Hepatocyte (in vitro differentiated cells): ENCODE measurements at regions not wholly inside any gene's neighbourhood (a gene's known extent, or its start where the extent isn't known, plus 50 kb on each side); places are given as distances from the start of the nearest gene placed in this dataset.

Experiments
- EZH2phosphoT487 ChIP-seq: fragments of 200-600 bp; sonication (generic); IDR thresholded peaks from one replicate; pipeline ENCODE4 v1.6.1; 2018; ENCODE audit warnings: antibody characterized with exemption, mild to moderate bottlenecking, low read depth, moderate library complexity; ENCODE audit not compliant: unreplicated experiment, severe bottlenecking
- TF ChIP-seq, protein P1 (sequence below): fragments of 200-600 bp; sonication (generic); IDR thresholded peaks from 2 replicates; pipeline ENCODE4 v1.5.1; 2016; ENCODE audit warnings: antibody characterized with exemption, mild to moderate bottlenecking; ENCODE audit not compliant: poor library complexity

DNA sequence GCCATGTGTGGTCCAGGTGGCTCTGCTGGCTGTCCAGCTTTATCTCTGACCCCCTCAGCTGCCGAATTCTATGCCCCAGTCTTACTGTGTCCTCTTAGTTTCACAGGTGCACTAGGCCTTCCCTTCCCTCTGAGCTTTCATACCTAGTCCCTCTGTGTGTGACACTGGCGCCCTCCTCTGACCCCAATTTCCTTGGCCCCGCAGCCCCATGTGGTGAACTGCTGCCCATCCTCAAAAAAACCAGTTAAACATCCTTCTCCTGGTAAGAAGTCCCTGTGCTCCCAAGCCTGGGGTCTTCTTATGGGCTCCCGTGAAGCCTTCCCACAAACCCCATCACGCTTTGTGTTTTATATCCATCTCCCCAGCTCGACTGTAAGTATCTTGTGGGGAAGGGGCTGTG, 93.9 kb upstream of the TSPAN2 start:
- TF ChIP-seq, protein P1, sequence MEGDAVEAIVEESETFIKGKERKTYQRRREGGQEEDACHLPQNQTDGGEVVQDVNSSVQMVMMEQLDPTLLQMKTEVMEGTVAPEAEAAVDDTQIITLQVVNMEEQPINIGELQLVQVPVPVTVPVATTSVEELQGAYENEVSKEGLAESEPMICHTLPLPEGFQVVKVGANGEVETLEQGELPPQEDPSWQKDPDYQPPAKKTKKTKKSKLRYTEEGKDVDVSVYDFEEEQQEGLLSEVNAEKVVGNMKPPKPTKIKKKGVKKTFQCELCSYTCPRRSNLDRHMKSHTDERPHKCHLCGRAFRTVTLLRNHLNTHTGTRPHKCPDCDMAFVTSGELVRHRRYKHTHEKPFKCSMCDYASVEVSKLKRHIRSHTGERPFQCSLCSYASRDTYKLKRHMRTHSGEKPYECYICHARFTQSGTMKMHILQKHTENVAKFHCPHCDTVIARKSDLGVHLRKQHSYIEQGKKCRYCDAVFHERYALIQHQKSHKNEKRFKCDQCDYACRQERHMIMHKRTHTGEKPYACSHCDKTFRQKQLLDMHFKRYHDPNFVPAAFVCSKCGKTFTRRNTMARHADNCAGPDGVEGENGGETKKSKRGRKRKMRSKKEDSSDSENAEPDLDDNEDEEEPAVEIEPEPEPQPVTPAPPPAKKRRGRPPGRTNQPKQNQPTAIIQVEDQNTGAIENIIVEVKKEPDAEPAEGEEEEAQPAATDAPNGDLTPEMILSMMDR = no peak
- no peak for TF ChIP-seq EZH2phosphoT487
